HG03039 (cell line): ENCODE measurements at regions not wholly inside any gene's neighbourhood (a gene's known extent, or its start where the extent isn't known, plus 50 kb on each side); places are given as distances from the start of the nearest gene placed in this dataset.

Source experiments
- ATAC-seq: cut with Tn5 transposase; IDR thresholded peaks from one replicate; pipeline ENCODE4 v1.9.1; 2021; ENCODE audit warnings: mild to moderate bottlenecking, moderate library complexity; ENCODE audit not compliant: unreplicated experiment

GRCh38 chr5:121175986-121176385 lies 675.7 kb upstream of the FTMT start:
- no peak for ATAC-seq

- no peak for ATAC-seq
Observed at GRCh38 chr5:121182788-121183490, 668.7 kb upstream of the FTMT start.

GRCh38 chr5:121188849-121189248 lies 662.8 kb upstream of the FTMT start:
- no peak for ATAC-seq

GRCh38 chr5:121189342-121190305 lies 662.1 kb upstream of the FTMT start:
- ATAC-seq: no peak

- no peak for ATAC-seq
Observed at GRCh38 chr5:121199216-121199999, 652.3 kb upstream of the FTMT start.

- ATAC-seq: no peak
Observed at GRCh38 chr5:121218086-121218485, 633.6 kb upstream of the FTMT start.

GRCh38 chr5:121221483-121221882 lies 630.2 kb upstream of the FTMT start:
- ATAC-seq: no peak

GRCh38 chr5:121226765-121227164 lies 624.9 kb upstream of the FTMT start:
- ATAC-seq: no peak

GRCh38 chr5:121239951-121240350 lies 611.7 kb upstream of the FTMT start:
- no peak for ATAC-seq

GRCh38 chr5:121246971-121247370 lies 604.7 kb upstream of the FTMT start:
- ATAC-seq: no peak

GRCh38 chr5:121251954-121252353 lies 599.7 kb upstream of the FTMT start:
- no peak for ATAC-seq

GRCh38 chr5:121257621-121258020 lies 594.1 kb upstream of the FTMT start:
- ATAC-seq: no peak

GRCh38 chr5:121263456-121263855 lies 588.2 kb upstream of the FTMT start:
- ATAC-seq: no peak

GRCh38 chr5:121264605-121265004 lies 587.1 kb upstream of the FTMT start:
- no peak for ATAC-seq

- ATAC-seq: no peak
Observed at GRCh38 chr5:121271546-121271945, 580.1 kb upstream of the FTMT start.

GRCh38 chr5:121273833-121274433 lies 577.7 kb upstream of the FTMT start:
- ATAC-seq: no peak

GRCh38 chr5:121279801-121280200 lies 571.9 kb upstream of the FTMT start:
- no peak for ATAC-seq

- ATAC-seq: no peak
Observed at GRCh38 chr5:121285801-121286521, 565.7 kb upstream of the FTMT start.

GRCh38 chr5:121288781-121289180 lies 562.9 kb upstream of the FTMT start:
- no peak for ATAC-seq

GRCh38 chr5:121292664-121293063 lies 559.0 kb upstream of the FTMT start:
- ATAC-seq: no peak
